IPS-15b (cell line): ENCODE measurements at regions not wholly inside any gene's neighbourhood (a gene's known extent, or its start where the extent isn't known, plus 50 kb on each side); places are given as distances from the start of the nearest gene placed in this dataset.

Experiments used
- H3K27me3 ChIP-seq: one replicate; pipeline ENCODE4 v1.6.1; 2013; ENCODE audit warnings: low read length; ENCODE audit not compliant: control insufficient read depth, insufficient read depth
- H3K36me3 ChIP-seq: one replicate; pipeline ENCODE4 v1.6.1; 2013; ENCODE audit warnings: low read length; ENCODE audit not compliant: control insufficient read depth, insufficient read depth
- H3K4me1 ChIP-seq: one replicate; pipeline ENCODE4 v1.6.1; 2013; ENCODE audit warnings: mild to moderate bottlenecking, low read length; ENCODE audit not compliant: control insufficient read depth, insufficient read depth
- H3K4me3 ChIP-seq: one replicate; pipeline ENCODE4 v1.5.1; 2013; ENCODE audit warnings: low read depth, low read length
- H3K9ac ChIP-seq: one replicate; pipeline ENCODE4 v1.6.1; 2013; ENCODE audit warnings: low read depth, mild to moderate bottlenecking, low read length
- H3K9me3 ChIP-seq: one replicate; pipeline ENCODE4 v1.6.1; 2013; ENCODE audit warnings: mild to moderate bottlenecking, low read length; ENCODE audit not compliant: control insufficient read depth, insufficient read depth

GRCh38 chr14:22071006-22071405, 397.4 kb upstream of the OR4E1 start:
- Histone ChIP-seq H3K27me3 (no peaks in the 10 kb centered on the region), H3K4me3 (no peak overlapping the region), H3K4me1 (peaks cover 5% of the 10 kb centered on the region), H3K9ac (no peak overlapping the region), H3K36me3 (no peaks in the 10 kb centered on the region), H3K9me3 (no peaks in the 10 kb centered on the region)

- Histone ChIP-seq H3K4me3 (peak overlapping the region; percentile 52), H3K9me3 (no peaks in the 10 kb centered on the region), H3K36me3 (no peaks in the 10 kb centered on the region), H3K9ac (no peak overlapping the region), H3K4me1 (peaks cover 5% of the 10 kb centered on the region), H3K27me3 (no peaks in the 10 kb centered on the region)
Observed at GRCh38 chr14:22070119-22070982, 396.7 kb upstream of the OR4E1 start.

GRCh38 chr14:22065347-22065746, 391.7 kb upstream of the OR4E1 start:
- H3K4me1 ChIP-seq: no peaks in the 10 kb centered on the region
- no peaks in the 10 kb centered on the region for H3K36me3 ChIP-seq
- H3K27me3 ChIP-seq: no peaks in the 10 kb centered on the region
- H3K9me3 ChIP-seq: no peaks in the 10 kb centered on the region
- H3K9ac ChIP-seq: no peak overlapping the region
- H3K4me3 ChIP-seq: no peak overlapping the region

GRCh38 chr14:22059201-22059600, 385.6 kb upstream of the OR4E1 start:
- Histone ChIP-seq H3K27me3 (no peaks in the 10 kb centered on the region), H3K9ac (no peak overlapping the region)

GRCh38 chr14:22052795-22053194, 379.2 kb upstream of the OR4E1 start:
- H3K27me3 ChIP-seq: no peaks in the 10 kb centered on the region
- H3K36me3 ChIP-seq: no peaks in the 10 kb centered on the region
- no peak overlapping the region for H3K4me3 ChIP-seq
- H3K4me1 ChIP-seq: peaks cover 3% of the 10 kb centered on the region
- no peak overlapping the region for H3K9ac ChIP-seq
- no peaks in the 10 kb centered on the region for H3K9me3 ChIP-seq

More at GRCh38 chr14:22059201-22059600, 385.6 kb upstream of the OR4E1 start:
- H3K9me3 ChIP-seq: no peaks in the 10 kb centered on the region
- no peak overlapping the region for H3K4me3 ChIP-seq
- H3K36me3 ChIP-seq: no peaks in the 10 kb centered on the region
- no peaks in the 10 kb centered on the region for H3K4me1 ChIP-seq

- H3K9me3 ChIP-seq: no peaks in the 10 kb centered on the region
- H3K27me3 ChIP-seq: no peaks in the 10 kb centered on the region
- no peak overlapping the region for H3K4me3 ChIP-seq
- no peak overlapping the region for H3K9ac ChIP-seq
- no peaks in the 10 kb centered on the region for H3K4me1 ChIP-seq
- no peaks in the 10 kb centered on the region for H3K36me3 ChIP-seq
Observed at GRCh38 chr14:22047115-22047514, 373.5 kb upstream of the OR4E1 start.

GRCh38 chr14:22046063-22046462, 372.4 kb upstream of the OR4E1 start:
- Histone ChIP-seq H3K27me3 (no peaks in the 10 kb centered on the region), H3K9ac (no peak overlapping the region)

GRCh38 chr14:22044193-22044592, 370.6 kb upstream of the OR4E1 start:
- H3K4me3 ChIP-seq: no peak overlapping the region
- no peaks in the 10 kb centered on the region for H3K4me1 ChIP-seq
- H3K36me3 ChIP-seq: no peaks in the 10 kb centered on the region
- no peaks in the 10 kb centered on the region for H3K9me3 ChIP-seq
- no peak overlapping the region for H3K9ac ChIP-seq
- no peaks in the 10 kb centered on the region for H3K27me3 ChIP-seq

More at GRCh38 chr14:22046063-22046462, 372.4 kb upstream of the OR4E1 start:
- Histone ChIP-seq H3K4me1 (no peaks in the 10 kb centered on the region), H3K36me3 (no peaks in the 10 kb centered on the region), H3K4me3 (no peak overlapping the region), H3K9me3 (no peaks in the 10 kb centered on the region)

- no peak overlapping the region for H3K9ac ChIP-seq
- H3K4me3 ChIP-seq: no peak overlapping the region
- no peaks in the 10 kb centered on the region for H3K27me3 ChIP-seq
- no peaks in the 10 kb centered on the region for H3K4me1 ChIP-seq
- no peaks in the 10 kb centered on the region for H3K36me3 ChIP-seq
- H3K9me3 ChIP-seq: no peaks in the 10 kb centered on the region
Observed at GRCh38 chr14:22040781-22041125, 367.1 kb upstream of the OR4E1 start.

GRCh38 chr14:22039938-22040780, 366.5 kb upstream of the OR4E1 start:
- Histone ChIP-seq H3K9me3 (no peaks in the 10 kb centered on the region), H3K27me3 (no peaks in the 10 kb centered on the region), H3K4me1 (no peaks in the 10 kb centered on the region), H3K4me3 (no peak overlapping the region), H3K36me3 (no peaks in the 10 kb centered on the region), H3K9ac (no peak overlapping the region)

GRCh38 chr14:22036541-22037239, 363.1 kb upstream of the OR4E1 start:
- no peaks in the 10 kb centered on the region for H3K36me3 ChIP-seq
- H3K27me3 ChIP-seq: no peaks in the 10 kb centered on the region
- no peak overlapping the region for H3K4me3 ChIP-seq
- no peaks in the 10 kb centered on the region for H3K9me3 ChIP-seq
- H3K4me1 ChIP-seq: no peaks in the 10 kb centered on the region
- H3K9ac ChIP-seq: no peak overlapping the region
